ENCODE measurements at regions not wholly inside any gene's neighbourhood (a gene's known extent, or its start where the extent isn't known, plus 50 kb on each side); places are given as distances from the start of the nearest gene placed in this dataset. TPM values are rescaled to one million over a fixed set of nuclear protein-coding genes. Genes with fewer than 3 reads are reported as not detected.

Small RNA genes lying in the stretch of these regions (small RNA-seq; reads per million reads assigned to genes)
- gene AC106712.1 (ENCODE audit: insufficient read depth), result not detected
- gene RF00019 (ENCODE audit: insufficient read depth), result not detected
